MM.1S (cell line): ENCODE measurements at regions not wholly inside any gene's neighbourhood (a gene's known extent, or its start where the extent isn't known, plus 50 kb on each side); places are given as distances from the start of the nearest gene placed in this dataset.

Experiments
- DNase-seq: peaks from one replicate; pipeline ENCODE4 v3.0.0-alpha.2; 2015
- H2AFZ ChIP-seq: fragments of 300-600 bp; sonication (generic); 2 replicates; pipeline ENCODE4 v1.6.0; 2016; ENCODE audit warnings: antibody characterized with exemption, low read length
- H3F3A ChIP-seq: fragments of 300-600 bp; sonication (generic); 2 replicates; pipeline ENCODE4 v1.6.1; 2016; ENCODE audit warnings: mild to moderate bottlenecking, antibody characterized with exemption, low read length, moderate library complexity, mixed read lengths; ENCODE audit not compliant: insufficient read depth
- H3K27ac ChIP-seq: fragments of 300-600 bp; sonication (generic); 2 replicates; pipeline ENCODE4 v1.5.1; 2016; ENCODE audit warnings: mild to moderate bottlenecking, low read length
- H3K27me3 ChIP-seq: fragments of 300-600 bp; sonication (generic); replicated peaks from 2 replicates; pipeline ENCODE4 v1.6.0; 2016; ENCODE audit warnings: low read length; ENCODE audit not compliant: insufficient read depth
- H3K36me3 ChIP-seq: fragments of 300-600 bp; sonication (generic); replicated peaks from 2 replicates; pipeline ENCODE4 v1.6.1; 2016; ENCODE audit warnings: mild to moderate bottlenecking, low read length, mixed read lengths; ENCODE audit not compliant: insufficient read depth
- H3K4me1 ChIP-seq: fragments of 300-600 bp; sonication (generic); 2 replicates; pipeline ENCODE4 v1.6.1; 2016; ENCODE audit warnings: low read length, mixed read lengths
- H3K4me2 ChIP-seq: fragments of 300-600 bp; sonication (generic); 2 replicates; pipeline ENCODE4 v1.6.0; 2016; ENCODE audit warnings: low read depth, low read length
- H3K4me3 ChIP-seq: fragments of 300-600 bp; sonication (generic); 2 replicates; pipeline ENCODE4 v1.5.1; 2016; ENCODE audit warnings: low read length, mixed read lengths
- H3K79me2 ChIP-seq: fragments of 300-600 bp; sonication (generic); 2 replicates; pipeline ENCODE4 v1.6.1; 2016; ENCODE audit warnings: mixed run types, low read length, mixed read lengths
- H3K9ac ChIP-seq: fragments of 300-600 bp; sonication (generic); 2 replicates; pipeline ENCODE4 v1.6.1; 2016; ENCODE audit warnings: low read length, mixed read lengths
- H3K9me2 ChIP-seq: fragments of 300-600 bp; sonication (generic); replicated peaks from 2 replicates; pipeline ENCODE4 v1.6.1; 2016; ENCODE audit warnings: mild to moderate bottlenecking, low read length, mixed read lengths; ENCODE audit not compliant: insufficient read depth
- H3K9me3 ChIP-seq: fragments of 300-600 bp; sonication (generic); replicated peaks from 2 replicates; pipeline ENCODE4 v1.6.1; 2016; ENCODE audit warnings: mild to moderate bottlenecking, low read length, mixed read lengths; ENCODE audit not compliant: insufficient read depth
- H4K20me1 ChIP-seq: fragments of 300-600 bp; sonication (generic); 2 replicates; pipeline ENCODE4 v1.6.1; 2016; ENCODE audit warnings: mild to moderate bottlenecking, low read length, moderate library complexity, mixed read lengths; ENCODE audit not compliant: insufficient read depth
- EZH2 ChIP-seq: fragments of 300-600 bp; sonication (generic); optimal IDR thresholded peaks from 2 replicates; pipeline ENCODE3; 2017; ENCODE audit warnings: low read depth, mild to moderate bottlenecking, antibody characterized with exemption, low read length, mixed read lengths
- EZH2phosphoT487 ChIP-seq: fragments of 300-600 bp; sonication (generic); IDR thresholded peaks from 2 replicates; pipeline ENCODE4 v1.6.1; 2018; ENCODE audit warnings: antibody characterized with exemption, low read length
- TF ChIP-seq, protein P1 (sequence below): fragments of 300-600 bp; sonication (generic); IDR thresholded peaks from 2 replicates; pipeline ENCODE4 v1.5.1; 2016; ENCODE audit warnings: antibody characterized with exemption, low read length, mixed read lengths

DNA sequence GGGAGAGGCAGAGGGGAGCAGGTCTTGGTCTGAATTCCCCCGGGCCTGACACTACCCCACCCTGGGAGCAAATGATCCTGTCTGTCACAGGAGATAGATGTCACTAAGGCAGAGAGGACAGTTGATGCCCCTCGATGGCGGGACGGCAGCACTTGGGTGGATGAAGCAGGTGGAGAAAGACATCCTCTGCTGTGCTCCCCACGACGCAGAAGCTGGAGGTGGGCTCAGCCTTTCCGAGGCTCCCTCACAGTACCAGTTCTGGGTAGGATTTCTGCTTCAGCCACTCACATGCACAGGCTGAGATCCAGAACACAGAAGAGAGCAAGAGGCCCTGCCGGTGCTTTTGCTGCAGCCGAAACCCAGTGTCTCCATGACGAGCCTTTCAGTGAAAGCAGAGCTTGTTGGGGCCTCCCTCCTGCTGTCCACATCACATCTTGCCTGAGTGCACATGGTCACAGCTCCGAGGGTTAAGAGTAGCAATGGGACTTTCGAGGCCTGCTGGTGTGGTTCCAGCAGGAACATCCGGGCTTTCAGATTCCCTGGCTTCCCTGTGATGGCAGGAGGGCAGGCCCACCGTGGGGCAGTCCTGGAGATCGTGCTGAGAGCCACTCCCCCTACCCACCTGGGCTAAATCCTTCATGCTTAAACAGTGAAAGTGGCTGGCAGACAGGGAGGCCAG, 107.3 kb upstream of the PRR20G start:
- Histone ChIP-seq H2AFZ (no peak overlapping the region), H3K36me3 (no peaks in the 10 kb centered on the region), H3K4me2 (no peak overlapping the region), H3K9me2 (no peaks in the 10 kb centered on the region), H3K4me3 (no peak overlapping the region), H3F3A (no peaks in the 10 kb centered on the region), H3K27me3 (peaks cover 17% of the 10 kb centered on the region; the same call in 1 of the 2 replicates), H3K9ac (no peak overlapping the region), H4K20me1 (no peaks in the 10 kb centered on the region), H3K4me1 (no peaks in the 10 kb centered on the region), H3K79me2 (no peaks in the 10 kb centered on the region), H3K9me3 (no peaks in the 10 kb centered on the region), H3K27ac (no peak overlapping the region)
- no peak for TF ChIP-seq EZH2phosphoT487
- no peak for TF ChIP-seq EZH2
- TF ChIP-seq, protein P1, sequence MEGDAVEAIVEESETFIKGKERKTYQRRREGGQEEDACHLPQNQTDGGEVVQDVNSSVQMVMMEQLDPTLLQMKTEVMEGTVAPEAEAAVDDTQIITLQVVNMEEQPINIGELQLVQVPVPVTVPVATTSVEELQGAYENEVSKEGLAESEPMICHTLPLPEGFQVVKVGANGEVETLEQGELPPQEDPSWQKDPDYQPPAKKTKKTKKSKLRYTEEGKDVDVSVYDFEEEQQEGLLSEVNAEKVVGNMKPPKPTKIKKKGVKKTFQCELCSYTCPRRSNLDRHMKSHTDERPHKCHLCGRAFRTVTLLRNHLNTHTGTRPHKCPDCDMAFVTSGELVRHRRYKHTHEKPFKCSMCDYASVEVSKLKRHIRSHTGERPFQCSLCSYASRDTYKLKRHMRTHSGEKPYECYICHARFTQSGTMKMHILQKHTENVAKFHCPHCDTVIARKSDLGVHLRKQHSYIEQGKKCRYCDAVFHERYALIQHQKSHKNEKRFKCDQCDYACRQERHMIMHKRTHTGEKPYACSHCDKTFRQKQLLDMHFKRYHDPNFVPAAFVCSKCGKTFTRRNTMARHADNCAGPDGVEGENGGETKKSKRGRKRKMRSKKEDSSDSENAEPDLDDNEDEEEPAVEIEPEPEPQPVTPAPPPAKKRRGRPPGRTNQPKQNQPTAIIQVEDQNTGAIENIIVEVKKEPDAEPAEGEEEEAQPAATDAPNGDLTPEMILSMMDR: no peak
- DNase-seq: no peak

DNA sequence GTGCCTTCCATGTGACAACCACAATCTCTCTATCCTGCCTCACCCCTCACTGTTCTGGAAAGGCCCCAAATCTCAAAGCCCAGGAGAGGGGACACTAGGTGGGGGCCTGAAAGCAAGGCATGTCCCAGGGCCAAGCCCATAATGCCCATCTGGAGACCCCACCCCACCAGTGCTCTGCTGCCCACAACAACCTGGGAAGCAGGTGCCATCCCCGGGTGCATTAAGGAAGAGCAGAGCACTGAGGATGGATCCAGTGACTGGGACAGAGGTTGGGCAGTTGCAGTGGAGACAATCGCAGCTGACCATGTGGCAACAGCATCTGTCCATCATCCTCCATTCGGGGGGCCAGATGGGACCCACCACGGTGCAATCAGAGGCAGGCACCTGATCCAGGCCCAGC, 106.2 kb upstream of the PRR20G start:
- Histone ChIP-seq H2AFZ (no peak overlapping the region), H3K4me1 (no peaks in the 10 kb centered on the region), H3F3A (no peaks in the 10 kb centered on the region), H3K27me3 (peaks cover 17% of the 10 kb centered on the region), H3K4me2 (no peak overlapping the region), H3K27ac (no peak overlapping the region), H3K9me2 (no peaks in the 10 kb centered on the region), H3K9me3 (no peaks in the 10 kb centered on the region), H3K79me2 (no peaks in the 10 kb centered on the region), H3K9ac (no peak overlapping the region), H4K20me1 (no peaks in the 10 kb centered on the region), H3K4me3 (no peak overlapping the region), H3K36me3 (no peaks in the 10 kb centered on the region)
- TF ChIP-seq, protein P1: no peak
- no peak for TF ChIP-seq EZH2phosphoT487
- no peak for TF ChIP-seq EZH2
- DNase-seq: no peak

DNA sequence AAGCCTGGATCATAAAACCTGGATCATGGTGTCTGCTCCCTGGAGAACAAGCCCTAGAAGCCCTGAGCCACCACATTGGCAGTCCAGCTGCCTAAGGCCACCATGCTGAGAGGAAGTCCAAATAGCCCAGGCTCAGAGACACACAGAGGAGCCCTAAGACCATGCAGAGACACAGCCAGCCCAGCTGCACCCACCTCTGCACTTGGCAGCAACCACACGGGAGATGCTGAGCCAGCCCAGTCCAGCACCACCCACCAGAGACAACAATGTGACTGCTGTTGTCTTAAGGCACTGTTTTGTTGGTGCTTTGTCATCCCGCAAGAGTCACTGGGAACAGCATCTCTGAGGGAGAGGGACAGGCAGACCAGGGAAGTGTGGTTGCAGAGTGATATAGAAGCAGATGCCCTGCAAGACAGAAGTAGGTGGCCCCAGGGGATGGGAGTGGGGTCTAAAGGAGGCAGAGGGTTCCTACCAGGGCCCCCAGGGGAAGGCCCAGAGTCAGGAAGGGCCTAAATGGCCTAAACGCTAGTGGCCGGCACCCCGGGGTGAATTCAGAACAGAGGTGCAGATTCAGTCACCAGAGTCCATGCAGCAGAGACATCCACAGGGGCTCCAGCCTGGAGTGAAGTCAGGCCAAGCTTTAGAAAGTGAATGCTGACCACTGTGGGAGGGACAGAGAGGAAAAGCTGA, 105.4 kb upstream of the PRR20G start:
- Histone ChIP-seq H3K79me2 (no peaks in the 10 kb centered on the region), H3K9ac (no peak overlapping the region), H3K27ac (no peak overlapping the region), H3K27me3 (peaks cover 22% of the 10 kb centered on the region), H3K36me3 (no peaks in the 10 kb centered on the region), H3K4me2 (no peak overlapping the region), H3K4me1 (no peaks in the 10 kb centered on the region), H3K9me3 (no peaks in the 10 kb centered on the region), H4K20me1 (no peaks in the 10 kb centered on the region), H3F3A (no peaks in the 10 kb centered on the region), H3K9me2 (no peaks in the 10 kb centered on the region), H2AFZ (no peak overlapping the region), H3K4me3 (no peak overlapping the region)
- no peak for DNase-seq
- TF ChIP-seq EZH2 (no peak), EZH2phosphoT487 (no peak)
- TF ChIP-seq, protein P1: no peak
